Loucy (cell line): ENCODE measurements at regions not wholly inside any gene's neighbourhood (a gene's known extent, or its start where the extent isn't known, plus 50 kb on each side); places are given as distances from the start of the nearest gene placed in this dataset.
A peak's percentile ranks its signal among the peaks of the same experiment; 100 is the strongest.

ENCODE experiments used
- H2AFZ ChIP-seq: fragments of 200-600 bp; sonication (generic); 2 replicates; pipeline ENCODE4 v1.6.0; 2016; ENCODE audit warnings: antibody characterized with exemption, mild to moderate bottlenecking, low read length, moderate library complexity
- H3F3A ChIP-seq: fragments of 200-600 bp; 2 replicates; pipeline ENCODE4 v1.6.0; 2016; ENCODE audit warnings: antibody characterized with exemption, low read depth, mild to moderate bottlenecking
- H3K27me3 ChIP-seq: fragments of 200-600 bp; sonication (generic); 2 replicates; pipeline ENCODE4 v1.6.1; 2014; ENCODE audit warnings: low read length, mild to moderate bottlenecking; ENCODE audit not compliant: insufficient read depth, poor library complexity, severe bottlenecking
- H3K36me3 ChIP-seq: fragments of 200-600 bp; sonication (generic); 2 replicates; pipeline ENCODE4 v1.6.1; 2016; ENCODE audit warnings: low read length; ENCODE audit not compliant: insufficient read depth
- H3K4me1 ChIP-seq: fragments of 200-600 bp; sonication (generic); 2 replicates; pipeline ENCODE4 v1.5.1; 2014; ENCODE audit warnings: low read length, mild to moderate bottlenecking; ENCODE audit not compliant: insufficient read depth, poor library complexity, severe bottlenecking
- H3K4me2 ChIP-seq: fragments of 200-600 bp; sonication (generic); 2 replicates; pipeline ENCODE4 v1.6.0; 2014; ENCODE audit warnings: antibody characterized with exemption, low read length, low read depth, mild to moderate bottlenecking; ENCODE audit not compliant: poor library complexity, severe bottlenecking
- H3K4me3 ChIP-seq: fragments of 200-600 bp; sonication (generic); 2 replicates; pipeline ENCODE4 v1.5.1; 2014; ENCODE audit warnings: low read length, mild to moderate bottlenecking, mixed read lengths; ENCODE audit not compliant: poor library complexity, severe bottlenecking
- H3K79me2 ChIP-seq: fragments of 200-600 bp; sonication (generic); 2 replicates; pipeline ENCODE4 v1.6.1; 2014; ENCODE audit warnings: low read length; ENCODE audit not compliant: insufficient read depth
- H3K9ac ChIP-seq: fragments of 200-600 bp; sonication (generic); 2 replicates; pipeline ENCODE4 v1.6.0; 2014; ENCODE audit warnings: mild to moderate bottlenecking, low read depth, low read length, moderate library complexity; ENCODE audit not compliant: poor library complexity, severe bottlenecking
- H3K9me2 ChIP-seq: fragments of 200-600 bp; sonication (generic); replicated peaks from 2 replicates; pipeline ENCODE4 v1.6.1; 2016; ENCODE audit warnings: low read depth, low read length, mixed read lengths
- H3K9me3 ChIP-seq: fragments of 200-600 bp; sonication (generic); 2 replicates; pipeline ENCODE4 v1.6.1; 2014; ENCODE audit warnings: mild to moderate bottlenecking, antibody characterized with exemption, low read length, low read depth; ENCODE audit not compliant: insufficient read depth
- H4K20me1 ChIP-seq: fragments of 200-600 bp; sonication (generic); 2 replicates; pipeline ENCODE4 v1.6.0; 2014; ENCODE audit warnings: antibody characterized with exemption, low read length, mild to moderate bottlenecking; ENCODE audit not compliant: insufficient read depth, poor library complexity, severe bottlenecking
- EZH2phosphoT487 ChIP-seq: fragments of 200-600 bp; IDR thresholded peaks from 2 replicates; pipeline ENCODE4 v1.6.1; 2018; ENCODE audit warnings: antibody characterized with exemption, mild to moderate bottlenecking, moderate library complexity, borderline replicate concordance
- TF ChIP-seq, protein P1 (sequence below): fragments of 200-600 bp; sonication (generic); conservative IDR thresholded peaks from 2 replicates; pipeline ENCODE4 v1.5.1; 2014; ENCODE audit warnings: mild to moderate bottlenecking, antibody characterized with exemption, low read length

DNA sequence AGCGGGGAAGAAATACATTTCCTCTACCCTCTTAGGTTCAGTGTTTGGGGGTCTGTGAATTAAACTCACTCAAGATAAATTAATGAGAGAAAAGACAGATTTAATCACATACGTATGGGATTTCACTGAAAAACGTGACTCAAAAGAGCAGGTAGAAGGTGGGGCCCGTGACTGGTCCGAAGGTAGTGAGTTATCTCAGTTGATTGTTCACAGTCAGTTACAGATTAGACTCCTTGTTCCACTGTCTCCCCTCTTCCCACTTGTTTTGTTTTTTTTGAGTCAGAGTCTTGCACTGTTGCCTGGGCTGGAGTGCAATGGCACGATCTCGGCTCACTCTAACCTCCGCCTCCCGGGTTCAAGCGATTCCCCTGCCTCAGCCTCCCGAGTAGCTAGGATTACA lies 301.2 kb downstream of the SEC14L1 start:
- TF ChIP-seq EZH2phosphoT487: no peak
- TF ChIP-seq, protein P1, sequence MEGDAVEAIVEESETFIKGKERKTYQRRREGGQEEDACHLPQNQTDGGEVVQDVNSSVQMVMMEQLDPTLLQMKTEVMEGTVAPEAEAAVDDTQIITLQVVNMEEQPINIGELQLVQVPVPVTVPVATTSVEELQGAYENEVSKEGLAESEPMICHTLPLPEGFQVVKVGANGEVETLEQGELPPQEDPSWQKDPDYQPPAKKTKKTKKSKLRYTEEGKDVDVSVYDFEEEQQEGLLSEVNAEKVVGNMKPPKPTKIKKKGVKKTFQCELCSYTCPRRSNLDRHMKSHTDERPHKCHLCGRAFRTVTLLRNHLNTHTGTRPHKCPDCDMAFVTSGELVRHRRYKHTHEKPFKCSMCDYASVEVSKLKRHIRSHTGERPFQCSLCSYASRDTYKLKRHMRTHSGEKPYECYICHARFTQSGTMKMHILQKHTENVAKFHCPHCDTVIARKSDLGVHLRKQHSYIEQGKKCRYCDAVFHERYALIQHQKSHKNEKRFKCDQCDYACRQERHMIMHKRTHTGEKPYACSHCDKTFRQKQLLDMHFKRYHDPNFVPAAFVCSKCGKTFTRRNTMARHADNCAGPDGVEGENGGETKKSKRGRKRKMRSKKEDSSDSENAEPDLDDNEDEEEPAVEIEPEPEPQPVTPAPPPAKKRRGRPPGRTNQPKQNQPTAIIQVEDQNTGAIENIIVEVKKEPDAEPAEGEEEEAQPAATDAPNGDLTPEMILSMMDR: no peak
- Histone ChIP-seq H3K4me3 (peak overlapping the region; percentile 68), H3K36me3 (peaks cover 10% of the 10 kb centered on the region; the same call in 1 of the 2 replicates), H3K9ac (peak overlapping the region; percentile 78), H3K9me3 (no peaks in the 10 kb centered on the region), H3F3A (peaks cover 34% of the 10 kb centered on the region), H2AFZ (no peak overlapping the region), H4K20me1 (no peaks in the 10 kb centered on the region), H3K4me1 (peaks cover 93% of the 10 kb centered on the region), H3K9me2 (no peaks in the 10 kb centered on the region), H3K79me2 (peaks cover 67% of the 10 kb centered on the region), H3K27me3 (no peaks in the 10 kb centered on the region), H3K4me2 (peak overlapping the region; percentile 85)

DNA sequence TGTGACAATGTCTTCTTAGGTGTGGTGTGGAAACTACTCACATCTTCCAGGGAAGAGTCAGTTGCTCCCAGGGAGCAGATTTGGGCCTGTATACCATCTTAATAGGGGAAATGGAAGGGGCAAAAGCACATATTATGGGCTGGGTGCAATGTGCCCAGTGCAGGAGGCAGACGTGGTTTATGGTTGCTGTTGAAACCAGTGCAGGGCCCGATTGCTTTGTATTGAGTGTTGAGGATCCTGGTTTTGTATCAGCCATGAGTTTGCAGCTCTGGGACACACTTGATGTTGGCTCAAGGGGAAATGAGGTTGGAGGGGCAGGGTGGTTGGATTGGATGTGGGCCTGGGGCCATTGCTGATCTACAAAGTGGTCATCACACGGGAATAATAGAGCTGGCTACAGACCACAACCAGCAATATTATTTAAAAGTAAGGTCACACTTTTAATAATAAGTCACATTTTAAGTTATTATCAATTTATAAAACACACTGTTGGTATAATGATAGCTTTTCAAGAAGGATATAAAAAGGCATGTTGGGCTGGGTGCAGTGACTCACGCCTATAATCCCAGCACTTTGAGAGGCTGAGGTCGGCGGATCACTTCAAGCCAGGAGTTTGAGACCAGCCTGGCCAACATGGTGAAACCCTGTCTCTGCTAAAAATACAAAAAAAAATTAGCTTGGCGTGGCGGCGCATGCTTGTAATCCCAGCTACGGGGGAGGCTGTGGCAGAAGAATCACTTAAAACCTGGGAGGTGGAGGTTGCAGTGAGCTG lies 302.4 kb downstream of the SEC14L1 start:
- no peak overlapping the region for H3K4me3 ChIP-seq
- H3K9me2 ChIP-seq: no peaks in the 10 kb centered on the region
- H3F3A ChIP-seq: peaks cover 34% of the 10 kb centered on the region
- H3K4me2 ChIP-seq: peak overlapping the region; percentile 85
- TF ChIP-seq, protein P1: no peak
- no peak overlapping the region for H2AFZ ChIP-seq
- peaks cover 86% of the 10 kb centered on the region for H3K4me1 ChIP-seq
- H3K79me2 ChIP-seq: peaks cover 67% of the 10 kb centered on the region
- no peaks in the 10 kb centered on the region for H4K20me1 ChIP-seq
- H3K9me3 ChIP-seq: no peaks in the 10 kb centered on the region
- no peaks in the 10 kb centered on the region; the same call in 1 of the 2 replicates for H3K36me3 ChIP-seq
- peak overlapping the region; percentile 27 for H3K9ac ChIP-seq
- no peaks in the 10 kb centered on the region for H3K27me3 ChIP-seq

DNA sequence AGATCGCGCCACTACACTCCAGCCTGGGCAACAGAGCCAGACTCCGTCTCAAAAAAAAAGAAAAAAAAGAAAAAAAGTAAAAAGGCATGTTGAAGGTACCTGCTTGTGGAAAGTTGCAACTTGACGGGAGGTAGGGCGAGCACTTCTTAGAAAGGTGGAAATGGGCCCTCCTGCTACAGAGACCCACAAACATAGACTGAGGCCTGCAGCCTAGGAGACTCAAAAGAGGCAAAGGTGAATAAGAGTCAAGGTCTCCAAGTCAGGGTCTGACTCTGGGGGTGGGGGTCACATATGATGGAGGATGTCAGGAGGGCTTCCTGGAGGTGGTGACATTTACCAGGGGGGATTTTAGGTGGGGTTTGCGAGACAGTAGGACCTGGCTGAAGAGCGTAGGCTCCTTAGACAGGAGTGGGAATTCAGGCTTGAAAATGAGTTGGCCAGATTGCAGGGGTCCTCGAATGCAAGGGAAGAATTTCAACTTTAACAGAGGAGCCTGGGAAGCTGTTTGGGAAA lies 303.0 kb downstream of the SEC14L1 start:
- no peaks in the 10 kb centered on the region for H3K9me2 ChIP-seq
- H3K9ac ChIP-seq: peak overlapping the region; percentile 64
- TF ChIP-seq, protein P1: no peak
- no peak for TF ChIP-seq EZH2phosphoT487
- no peak overlapping the region for H3K4me3 ChIP-seq
- H3K79me2 ChIP-seq: peaks cover 67% of the 10 kb centered on the region
- H2AFZ ChIP-seq: no peak overlapping the region
- peaks cover 34% of the 10 kb centered on the region for H3F3A ChIP-seq
- H3K9me3 ChIP-seq: no peaks in the 10 kb centered on the region
- H3K4me2 ChIP-seq: peak overlapping the region; percentile 93
- H3K4me1 ChIP-seq: peaks cover 80% of the 10 kb centered on the region
- H3K27me3 ChIP-seq: no peaks in the 10 kb centered on the region
- H4K20me1 ChIP-seq: no peaks in the 10 kb centered on the region
- H3K36me3 ChIP-seq: no peaks in the 10 kb centered on the region; the same call in 1 of the 2 replicates
